ENCODE measurements at regions not wholly inside any gene's neighbourhood (a gene's known extent, or its start where the extent isn't known, plus 50 kb on each side); places are given as distances from the start of the nearest gene placed in this dataset.

DNA sequence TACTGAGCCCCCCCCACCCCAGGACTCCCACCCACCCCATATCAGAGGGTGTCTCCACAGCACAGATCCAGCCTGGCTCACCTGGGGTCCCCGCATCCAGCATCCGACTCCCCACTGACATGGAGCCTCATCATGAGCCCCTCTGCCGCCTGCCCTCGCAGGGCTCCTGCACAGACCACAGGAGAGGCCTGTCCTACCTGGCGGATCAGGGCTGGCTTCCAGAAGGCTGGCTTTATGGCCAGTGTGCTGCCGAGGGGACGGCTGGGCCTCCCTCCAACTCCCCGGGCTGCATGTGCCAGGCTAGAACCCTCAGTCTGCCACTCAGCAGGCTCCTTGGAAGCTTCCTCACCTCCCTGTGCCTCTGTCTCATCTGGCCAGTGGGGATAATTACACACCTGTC, 119.0 kb downstream of the RFLNA start:
- TF ChIP-seq, protein P1, sequence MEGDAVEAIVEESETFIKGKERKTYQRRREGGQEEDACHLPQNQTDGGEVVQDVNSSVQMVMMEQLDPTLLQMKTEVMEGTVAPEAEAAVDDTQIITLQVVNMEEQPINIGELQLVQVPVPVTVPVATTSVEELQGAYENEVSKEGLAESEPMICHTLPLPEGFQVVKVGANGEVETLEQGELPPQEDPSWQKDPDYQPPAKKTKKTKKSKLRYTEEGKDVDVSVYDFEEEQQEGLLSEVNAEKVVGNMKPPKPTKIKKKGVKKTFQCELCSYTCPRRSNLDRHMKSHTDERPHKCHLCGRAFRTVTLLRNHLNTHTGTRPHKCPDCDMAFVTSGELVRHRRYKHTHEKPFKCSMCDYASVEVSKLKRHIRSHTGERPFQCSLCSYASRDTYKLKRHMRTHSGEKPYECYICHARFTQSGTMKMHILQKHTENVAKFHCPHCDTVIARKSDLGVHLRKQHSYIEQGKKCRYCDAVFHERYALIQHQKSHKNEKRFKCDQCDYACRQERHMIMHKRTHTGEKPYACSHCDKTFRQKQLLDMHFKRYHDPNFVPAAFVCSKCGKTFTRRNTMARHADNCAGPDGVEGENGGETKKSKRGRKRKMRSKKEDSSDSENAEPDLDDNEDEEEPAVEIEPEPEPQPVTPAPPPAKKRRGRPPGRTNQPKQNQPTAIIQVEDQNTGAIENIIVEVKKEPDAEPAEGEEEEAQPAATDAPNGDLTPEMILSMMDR (conservative IDR thresholded peaks at IDR 0.05; ENCODE audit: low read depth, low read length) = no peak
- TF ChIP-seq EZH2 (IDR thresholded peaks at IDR 0.05; ENCODE audit: low read length, unreplicated experiment) = no peak

Data from PC-3 (cell line).